ENCODE measurements at regions not wholly inside any gene's neighbourhood (a gene's known extent, or its start where the extent isn't known, plus 50 kb on each side); places are given as distances from the start of the nearest gene placed in this dataset.

GRCh38 chr15:93543093-93543492 lies 454.1 kb upstream of the RGMA start:
- Histone ChIP-seq H3K9me3 (ENCODE audit: control insufficient read depth, insufficient read depth, low read length) (peaks cover 15% of the 10 kb centered on the region), H3K4me1 (ENCODE audit: control insufficient read depth, insufficient read depth, low read length) (no peaks in the 10 kb centered on the region), H3K27ac (ENCODE audit: insufficient read depth, low read length) (no peak overlapping the region), H3K4me2 (ENCODE audit: low read depth, low read length) (no peak overlapping the region), H3K36me3 (ENCODE audit: control insufficient read depth, insufficient read depth, low read length) (no peaks in the 10 kb centered on the region), H3K18ac (ENCODE audit: low read depth, low read length) (no peak overlapping the region), H2BK120ac (ENCODE audit: low read depth, low read length) (no peak overlapping the region), H3K27me3 (ENCODE audit: control insufficient read depth, insufficient read depth, low read length) (no peaks in the 10 kb centered on the region), H2BK15ac (ENCODE audit: low read depth, low read length) (no peak overlapping the region), H2AK9ac (replicated peaks; ENCODE audit: low read depth, low read length, poor library complexity) (no peak overlapping the region), H2BK5ac (ENCODE audit: low read depth, low read length, poor library complexity, severe bottlenecking) (no peak overlapping the region), H4K8ac (ENCODE audit: low read depth in 2 of 2, low read length in 2 of 2) (no peak overlapping the region), H3K23ac (ENCODE audit: low read depth, low read length) (no peak overlapping the region), H3K14ac (replicated peaks; ENCODE audit: low read depth, low read length) (no peak overlapping the region), H4K91ac (ENCODE audit: insufficient read depth, low read depth, low read length) (no peak overlapping the region), H3K79me1 (ENCODE audit: low read depth in 1 of 2, low read length in 2 of 2) (no peaks in the 10 kb centered on the region), H3K4me3 (ENCODE audit: insufficient read depth, low read depth, low read length) (no peak overlapping the region), H3K9ac (ENCODE audit: low read depth, low read length) (no peak overlapping the region), H4K20me1 (ENCODE audit: insufficient read depth, low read length) (no peaks in the 10 kb centered on the region), H2BK20ac (ENCODE audit: low read depth, low read length) (no peak overlapping the region), H3K56ac (ENCODE audit: extremely low read depth, insufficient read depth, low read length) (no peak overlapping the region), H3K4ac (ENCODE audit: low read depth, low read length) (no peak overlapping the region), H2AK5ac (ENCODE audit: low read depth, low read length) (no peak overlapping the region), H4K5ac (ENCODE audit: low read depth, low read length) (no peak overlapping the region), H2AFZ (replicated peaks; ENCODE audit: low read length, poor library complexity) (no peak overlapping the region), H3K9me1 (ENCODE audit: insufficient read depth, low read length) (no peaks in the 10 kb centered on the region)
- BruUV-seq (replicated peaks), result no TSS peak
- in situ Hi-C loops (cut with MboI; ENCODE audit: low sequenced_read_pairs) (no loop called here), dilution Hi-C loops (cut with HindIII; ENCODE audit: low sequenced_read_pairs, unreplicated experiment) (no loop called here), intact Hi-C loops (cut with micrococcal nuclease) (no loop called here)
- no CpG with 5 or more reads among the region's 3 CpGs for WGBS, 2 experiments (ENCODE audit: extremely low coverage in 2 of 2, insufficient read length in 1 of 2)
- TF ChIP-seq CTCF (conservative IDR thresholded peaks at IDR 0.05; ENCODE audit: low read depth, low read length) (no peak), CHD1 (IDR thresholded peaks at IDR 0.05; ENCODE audit: low read depth, low read length) (no peak), SMC3 (IDR thresholded peaks at IDR 0.05; ENCODE audit: low read depth, low read length) (no peak), RFX5 (IDR thresholded peaks at IDR 0.05; ENCODE audit: low read depth, low read length) (no peak), USF2 (IDR thresholded peaks at IDR 0.05; ENCODE audit: low read depth, low read length) (no peak), FOS (IDR thresholded peaks at IDR 0.05; ENCODE audit: low read depth, low read length) (no peak), CEBPB (IDR thresholded peaks at IDR 0.05; ENCODE audit: low read depth, low read length) (no peak)
- ChIA-PET POLR2A (ENCODE audit: unreplicated experiment) (no interaction called here), CTCF (no interaction called here)
- DNase-seq (no peak), ATAC-seq (ENCODE audit: low read depth) (no peak)
